A549 (cell line): ENCODE measurements at regions not wholly inside any gene's neighbourhood (a gene's known extent, or its start where the extent isn't known, plus 50 kb on each side); places are given as distances from the start of the nearest gene placed in this dataset.

Experiments used
- ATAC-seq, 2 experiments: fragments of 200-7000 bp in 1 of 2; fragments of >200 bp in 1 of 2; cut with Nextera tagmentation in 1 of 2; cut with Tn5 transposase in 1 of 2; 3 replicates each; pipeline versions ENCODE4 v1.8.0 to v1.9.1; 2018 to 2020; ENCODE audit warnings: mild to moderate bottlenecking in 1 of 2, moderate library complexity in 1 of 2
- CTCF ChIA-PET: fragments of 300-600 bp; sonication (Branson Sonifier 250); formaldehyde crosslinking; extraction: SDS; loops from one replicate; lab custom pipeline; 2021; ENCODE audit warnings: antibody characterized with exemption, inconsistent platforms; lab: Yijun Ruan, JAX
- POLR2A ChIA-PET: fragments of 350-600 bp; formaldehyde crosslinking; extraction: SDS; loops from one replicate; lab custom pipeline; 2021; ENCODE audit warnings: antibody characterized with exemption, inconsistent platforms; lab: Yijun Ruan, JAX
- DNase-seq, 2 experiments: peaks; one replicate each; pipeline versions ENCODE4 v3.0.0 to v3.0.0-alpha.2; 2011 to 2016; ENCODE audit warnings: low read depth in 1 of 2, low spot score in 1 of 2
- FAIRE-seq: peaks from 2 replicates; lab custom pipeline; 2011; peaks lifted over from hg19 to GRCh38; lab: Jason Lieb, UNC
- H3K27ac ChIP-seq, 2 experiments: fragments of >200 bp; sonication (Bioruptor Twin); formaldehyde crosslinking; 3 replicates each; pipeline ENCODE4 v1.5.1; 2016 to 2017
- H3K4me1 ChIP-seq: fragments of >200 bp; sonication (Bioruptor Twin); formaldehyde crosslinking; 3 replicates; pipeline ENCODE4 v1.6.1; 2016
- H3K4me2 ChIP-seq: fragments of >200 bp; sonication (Bioruptor Twin); formaldehyde crosslinking; 3 replicates; pipeline ENCODE4 v1.6.1; 2016
- H3K4me3 ChIP-seq: fragments of >200 bp; sonication (Bioruptor Twin); formaldehyde crosslinking; 3 replicates; pipeline ENCODE4 v1.5.1; 2016
- H3K9me3 ChIP-seq: fragments of >200 bp; sonication (Bioruptor Twin); formaldehyde crosslinking; 3 replicates; pipeline ENCODE4 v1.6.1; 2016
- BHLHE40 ChIP-seq: IDR thresholded peaks from 2 replicates; pipeline ENCODE4 v1.6.1; 2012; ENCODE audit warnings: low read depth, low read length, inconsistent platforms
- EHMT2 ChIP-seq: fragments of 200-600 bp; sonication (generic); IDR thresholded peaks from 2 replicates; pipeline ENCODE4 v1.6.1; 2016; ENCODE audit warnings: antibody characterized with exemption, low read depth, mild to moderate bottlenecking, moderate library complexity
- FOXS1 ChIP-seq: fragments of 250-450 bp; sonication (Bioruptor Pico); IDR thresholded peaks from 2 replicates; pipeline ENCODE4 v1.5.0; 2020; ENCODE audit warnings: mild to moderate bottlenecking, moderate library complexity
- HOXA7 ChIP-seq: fragments of 250-450 bp; sonication (Bioruptor Pico); IDR thresholded peaks from 2 replicates; pipeline ENCODE4 v1.5.0; 2020; ENCODE audit warnings: mild to moderate bottlenecking, moderate library complexity
- JUN ChIP-seq, 2 experiments: fragments of >200 bp; sonication (Bioruptor Twin); formaldehyde crosslinking; IDR thresholded peaks; 2 replicates in 1 of 2; 3 replicates in 1 of 2; pipeline ENCODE4 v1.6.1; 2016 to 2017
- NPAS2 ChIP-seq: fragments of 250-450 bp; sonication (Bioruptor Pico); IDR thresholded peaks from 2 replicates; pipeline ENCODE4 v1.8.0; 2022; ENCODE audit warnings: mild to moderate bottlenecking, moderate library complexity, borderline replicate concordance
- NR3C1 ChIP-seq: fragments of >200 bp; sonication (Bioruptor Twin); formaldehyde crosslinking; IDR thresholded peaks from 3 replicates; pipeline ENCODE4 v1.6.1; 2017
- PHF8 ChIP-seq: fragments of 200-600 bp; sonication (generic); IDR thresholded peaks from 2 replicates; pipeline ENCODE4 v1.6.1; 2016; ENCODE audit warnings: low read depth, mild to moderate bottlenecking, antibody characterized with exemption, moderate library complexity, borderline replicate concordance
- POLR2AphosphoS2 ChIP-seq: conservative IDR thresholded peaks from 2 replicates; pipeline ENCODE4 v1.6.1; 2012; ENCODE audit warnings: low read length, improper control_type of control experiment, inconsistent platforms
- RAD21 ChIP-seq, 2 experiments: fragments of >200 bp in 1 of 2; sonication (Bioruptor Twin) in 1 of 2; formaldehyde crosslinking in 1 of 2; IDR thresholded peaks in 1 of 2; conservative IDR thresholded peaks in 1 of 2; 2 replicates in 1 of 2; 3 replicates in 1 of 2; pipeline ENCODE4 v1.6.1; 2012 to 2018; ENCODE audit warnings: inconsistent platforms in 1 of 2
- RARB ChIP-seq: fragments of 250-450 bp; sonication (Bioruptor Pico); IDR thresholded peaks from 2 replicates; pipeline ENCODE4 v1.8.0; 2021; ENCODE audit warnings: mild to moderate bottlenecking, moderate library complexity
- RFX5 ChIP-seq: fragments of 450-650 bp; IDR thresholded peaks from 2 replicates; pipeline ENCODE4 v1.7.1; 2014; ENCODE audit warnings: antibody characterized with exemption, mild to moderate bottlenecking, moderate library complexity
- RNF2 ChIP-seq: fragments of 200-600 bp; sonication (generic); IDR thresholded peaks from 2 replicates; pipeline ENCODE4 v1.6.1; 2016; ENCODE audit warnings: low read depth, mild to moderate bottlenecking, antibody characterized with exemption, moderate library complexity, borderline replicate concordance
- SREBF2 ChIP-seq: fragments of 450-650 bp; IDR thresholded peaks from 2 replicates; pipeline ENCODE4 v1.6.1; 2014; ENCODE audit warnings: mild to moderate bottlenecking, moderate library complexity
- TP53 ChIP-seq: fragments of 250-450 bp; sonication (Bioruptor Pico); IDR thresholded peaks from 2 replicates; pipeline ENCODE4 v1.5.0; 2021; ENCODE audit warnings: mild to moderate bottlenecking, moderate library complexity
- ZNF302 ChIP-seq: fragments of 250-450 bp; sonication (Bioruptor Pico); IDR thresholded peaks from 2 replicates; pipeline ENCODE4 v1.9.0; 2021; ENCODE audit warnings: inconsistent platforms, mild to moderate bottlenecking, moderate library complexity
- WGBS: methylation state at CpG from one replicate; pipeline ENCODE4 v1.1.6; 2017; ENCODE audit errors: missing lambda C conversion rate; 5-methylcytosine and 5-hydroxymethylcytosine counted together
- TF ChIP-seq, protein P1 (sequence below): fragments of 200-600 bp; sonication (generic); IDR thresholded peaks from 2 replicates; pipeline ENCODE4 v1.6.1; 2016; ENCODE audit warnings: antibody characterized with exemption, mild to moderate bottlenecking, moderate library complexity
- TF ChIP-seq, protein P2 (sequence below): fragments of >200 bp; sonication (Bioruptor Twin); formaldehyde crosslinking; IDR thresholded peaks from 3 replicates; pipeline ENCODE4 v1.5.1; 2016
- TF ChIP-seq, protein P3 (sequence below): fragments of >200 bp; sonication (Bioruptor Twin); formaldehyde crosslinking; IDR thresholded peaks from 3 replicates; pipeline ENCODE4 v1.6.1; 2016
- TF ChIP-seq, protein P4 (sequence below): fragments of 450-650 bp; IDR thresholded peaks from 2 replicates; pipeline ENCODE4 v1.6.1; 2014; ENCODE audit warnings: antibody characterized with exemption

DNA sequence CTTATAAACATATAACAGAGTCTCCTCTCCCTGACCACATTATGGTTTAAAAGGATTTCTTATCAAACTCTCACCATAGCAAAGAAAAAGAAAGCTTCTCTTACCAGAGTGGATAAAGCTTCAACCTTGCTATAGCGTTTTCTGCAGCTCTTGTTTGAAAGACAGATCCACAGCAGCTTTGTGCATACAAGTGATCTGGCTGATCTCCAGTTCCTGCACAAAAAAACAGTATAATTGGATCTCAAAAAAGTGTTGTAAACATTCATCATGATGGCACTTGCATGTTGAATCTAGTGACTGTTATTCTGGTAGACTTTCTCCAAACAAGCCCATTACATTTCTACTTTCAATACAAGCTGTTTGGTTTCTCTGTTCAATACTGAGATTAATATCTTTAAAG, 178.9 kb upstream of the MGAT4C start:
- no peak overlapping the region for H3K4me3 ChIP-seq
- FAIRE-seq (no peak), DNase-seq (no peak), ATAC-seq (no peak)
- ChIA-PET CTCF (no interaction called here), POLR2A (no interaction called here)
- no peak for TF ChIP-seq POLR2AphosphoS2
- TF ChIP-seq, protein P1, sequence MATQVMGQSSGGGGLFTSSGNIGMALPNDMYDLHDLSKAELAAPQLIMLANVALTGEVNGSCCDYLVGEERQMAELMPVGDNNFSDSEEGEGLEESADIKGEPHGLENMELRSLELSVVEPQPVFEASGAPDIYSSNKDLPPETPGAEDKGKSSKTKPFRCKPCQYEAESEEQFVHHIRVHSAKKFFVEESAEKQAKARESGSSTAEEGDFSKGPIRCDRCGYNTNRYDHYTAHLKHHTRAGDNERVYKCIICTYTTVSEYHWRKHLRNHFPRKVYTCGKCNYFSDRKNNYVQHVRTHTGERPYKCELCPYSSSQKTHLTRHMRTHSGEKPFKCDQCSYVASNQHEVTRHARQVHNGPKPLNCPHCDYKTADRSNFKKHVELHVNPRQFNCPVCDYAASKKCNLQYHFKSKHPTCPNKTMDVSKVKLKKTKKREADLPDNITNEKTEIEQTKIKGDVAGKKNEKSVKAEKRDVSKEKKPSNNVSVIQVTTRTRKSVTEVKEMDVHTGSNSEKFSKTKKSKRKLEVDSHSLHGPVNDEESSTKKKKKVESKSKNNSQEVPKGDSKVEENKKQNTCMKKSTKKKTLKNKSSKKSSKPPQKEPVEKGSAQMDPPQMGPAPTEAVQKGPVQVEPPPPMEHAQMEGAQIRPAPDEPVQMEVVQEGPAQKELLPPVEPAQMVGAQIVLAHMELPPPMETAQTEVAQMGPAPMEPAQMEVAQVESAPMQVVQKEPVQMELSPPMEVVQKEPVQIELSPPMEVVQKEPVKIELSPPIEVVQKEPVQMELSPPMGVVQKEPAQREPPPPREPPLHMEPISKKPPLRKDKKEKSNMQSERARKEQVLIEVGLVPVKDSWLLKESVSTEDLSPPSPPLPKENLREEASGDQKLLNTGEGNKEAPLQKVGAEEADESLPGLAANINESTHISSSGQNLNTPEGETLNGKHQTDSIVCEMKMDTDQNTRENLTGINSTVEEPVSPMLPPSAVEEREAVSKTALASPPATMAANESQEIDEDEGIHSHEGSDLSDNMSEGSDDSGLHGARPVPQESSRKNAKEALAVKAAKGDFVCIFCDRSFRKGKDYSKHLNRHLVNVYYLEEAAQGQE, result no peak
- TF ChIP-seq, protein P2, sequence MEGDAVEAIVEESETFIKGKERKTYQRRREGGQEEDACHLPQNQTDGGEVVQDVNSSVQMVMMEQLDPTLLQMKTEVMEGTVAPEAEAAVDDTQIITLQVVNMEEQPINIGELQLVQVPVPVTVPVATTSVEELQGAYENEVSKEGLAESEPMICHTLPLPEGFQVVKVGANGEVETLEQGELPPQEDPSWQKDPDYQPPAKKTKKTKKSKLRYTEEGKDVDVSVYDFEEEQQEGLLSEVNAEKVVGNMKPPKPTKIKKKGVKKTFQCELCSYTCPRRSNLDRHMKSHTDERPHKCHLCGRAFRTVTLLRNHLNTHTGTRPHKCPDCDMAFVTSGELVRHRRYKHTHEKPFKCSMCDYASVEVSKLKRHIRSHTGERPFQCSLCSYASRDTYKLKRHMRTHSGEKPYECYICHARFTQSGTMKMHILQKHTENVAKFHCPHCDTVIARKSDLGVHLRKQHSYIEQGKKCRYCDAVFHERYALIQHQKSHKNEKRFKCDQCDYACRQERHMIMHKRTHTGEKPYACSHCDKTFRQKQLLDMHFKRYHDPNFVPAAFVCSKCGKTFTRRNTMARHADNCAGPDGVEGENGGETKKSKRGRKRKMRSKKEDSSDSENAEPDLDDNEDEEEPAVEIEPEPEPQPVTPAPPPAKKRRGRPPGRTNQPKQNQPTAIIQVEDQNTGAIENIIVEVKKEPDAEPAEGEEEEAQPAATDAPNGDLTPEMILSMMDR, result no peak
- TF ChIP-seq RAD21 (conservative IDR thresholded peaks at IDR 0.05 in 1 of 2, IDR thresholded peaks at IDR 0.05 in 1 of 2), result no peak
- TF ChIP-seq RFX5, result no peak
- TF ChIP-seq SREBF2, result no peak
- no peak for TF ChIP-seq RARB (CRISPR knock-in tag)
- TF ChIP-seq JUN (IDR thresholded peaks at IDR 0.05), result no peak
- TF ChIP-seq, protein P3, sequence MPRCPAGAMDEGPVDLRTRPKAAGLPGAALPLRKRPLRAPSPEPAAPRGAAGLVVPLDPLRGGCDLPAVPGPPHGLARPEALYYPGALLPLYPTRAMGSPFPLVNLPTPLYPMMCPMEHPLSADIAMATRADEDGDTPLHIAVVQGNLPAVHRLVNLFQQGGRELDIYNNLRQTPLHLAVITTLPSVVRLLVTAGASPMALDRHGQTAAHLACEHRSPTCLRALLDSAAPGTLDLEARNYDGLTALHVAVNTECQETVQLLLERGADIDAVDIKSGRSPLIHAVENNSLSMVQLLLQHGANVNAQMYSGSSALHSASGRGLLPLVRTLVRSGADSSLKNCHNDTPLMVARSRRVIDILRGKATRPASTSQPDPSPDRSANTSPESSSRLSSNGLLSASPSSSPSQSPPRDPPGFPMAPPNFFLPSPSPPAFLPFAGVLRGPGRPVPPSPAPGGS, result no peak
- no peak for TF ChIP-seq HOXA7
- TF ChIP-seq TP53, result no peak
- TF ChIP-seq PHF8, result no peak
- TF ChIP-seq ZNF302 (CRISPR knock-in tag), result no peak
- no peak for TF ChIP-seq NPAS2 (CRISPR knock-in tag)
- no peak for TF ChIP-seq FOXS1 (CRISPR knock-in tag)
- no peak for TF ChIP-seq EHMT2
- 0 out of 3 replicates have a peak, but pooled peaks cover 8% of the 10 kb centered on the region for H3K9me3 ChIP-seq
- 24% methylated on average over 1 of the region's 1 CpG for WGBS
- H3K4me1 ChIP-seq, result no peaks in the 10 kb centered on the region
- H3K27ac ChIP-seq, result no peak overlapping the region
- no peak overlapping the region for H3K4me2 ChIP-seq

DNA sequence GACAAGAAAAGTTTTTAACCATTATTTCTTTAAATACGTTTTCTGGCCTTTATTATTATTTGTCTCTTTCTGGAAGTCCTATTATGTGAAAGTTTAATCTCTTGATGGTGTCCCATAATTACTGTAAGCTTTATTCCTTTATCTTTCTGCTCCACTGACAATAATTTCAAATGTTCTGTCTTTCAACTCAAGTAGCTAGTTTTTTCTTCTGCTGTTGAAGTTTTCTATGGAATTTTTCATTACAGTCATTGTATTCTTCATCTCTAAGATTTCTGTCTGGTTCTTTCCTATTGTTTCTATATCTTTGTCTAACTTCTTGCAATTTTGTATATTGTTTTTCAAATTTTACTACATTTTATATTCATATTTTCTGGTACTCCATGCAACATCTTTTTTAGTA, 173.6 kb upstream of the MGAT4C start:
- ChIA-PET POLR2A (no interaction called here), CTCF (no interaction called here)
- FAIRE-seq (no peak), DNase-seq (no peak), ATAC-seq (no peak)
- TF ChIP-seq RAD21 (conservative IDR thresholded peaks at IDR 0.05 in 1 of 2, IDR thresholded peaks at IDR 0.05 in 1 of 2), result no peak
- TF ChIP-seq, protein P4, sequence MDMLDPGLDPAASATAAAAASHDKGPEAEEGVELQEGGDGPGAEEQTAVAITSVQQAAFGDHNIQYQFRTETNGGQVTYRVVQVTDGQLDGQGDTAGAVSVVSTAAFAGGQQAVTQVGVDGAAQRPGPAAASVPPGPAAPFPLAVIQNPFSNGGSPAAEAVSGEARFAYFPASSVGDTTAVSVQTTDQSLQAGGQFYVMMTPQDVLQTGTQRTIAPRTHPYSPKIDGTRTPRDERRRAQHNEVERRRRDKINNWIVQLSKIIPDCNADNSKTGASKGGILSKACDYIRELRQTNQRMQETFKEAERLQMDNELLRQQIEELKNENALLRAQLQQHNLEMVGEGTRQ, result no peak
- no peak for TF ChIP-seq NR3C1
- no peak for TF ChIP-seq BHLHE40
- no peak for TF ChIP-seq RNF2
- Histone ChIP-seq H3K27ac (no peak overlapping the region), H3K4me1 (no peaks in the 10 kb centered on the region), H3K9me3 (0 out of 3 replicates have a peak, but pooled peaks cover 8% of the 10 kb centered on the region), H3K4me3 (no peak overlapping the region), H3K4me2 (no peak overlapping the region)
- 46% methylated on average over 1 of the region's 1 CpG for WGBS
